H9 (cell line): ENCODE measurements at regions not wholly inside any gene's neighbourhood (a gene's known extent, or its start where the extent isn't known, plus 50 kb on each side); places are given as distances from the start of the nearest gene placed in this dataset.

Experiments used
- DNase-seq: peaks from one replicate; pipeline ENCODE4 v3.0.0-alpha.2; 2017
- H2AFZ ChIP-seq: one replicate; pipeline ENCODE4 v1.6.1; 2013; ENCODE audit warnings: mild to moderate bottlenecking, low read length, control low read depth, moderate library complexity
- H2AK5ac ChIP-seq: 2 replicates; pipeline ENCODE4 v1.6.1; 2013; ENCODE audit warnings: low read length, control low read depth, mixed read lengths; ENCODE audit not compliant: insufficient read length
- H2BK120ac ChIP-seq: one replicate; pipeline ENCODE4 v1.6.1; 2013; ENCODE audit warnings: low read depth, mild to moderate bottlenecking, low read length, control low read depth, inconsistent platforms; ENCODE audit not compliant: poor library complexity, severe bottlenecking
- H2BK12ac ChIP-seq: 2 replicates; pipeline ENCODE4 v1.6.1; 2013; ENCODE audit warnings: low read length, control low read depth, mixed read lengths, low read depth; ENCODE audit not compliant: insufficient read length
- H2BK15ac ChIP-seq: 2 replicates; pipeline ENCODE4 v1.6.1; 2013; ENCODE audit warnings: low read depth, low read length, control low read depth
- H2BK20ac ChIP-seq: one replicate; pipeline ENCODE4 v1.6.1; 2013; ENCODE audit warnings: low read depth, mild to moderate bottlenecking, low read length, control low read depth, inconsistent platforms; ENCODE audit not compliant: poor library complexity, severe bottlenecking
- H2BK5ac ChIP-seq: 2 replicates; pipeline ENCODE4 v1.6.1; 2013; ENCODE audit warnings: low read length, control low read depth, mixed read lengths; ENCODE audit not compliant: insufficient read length
- H3K14ac ChIP-seq: 2 replicates; pipeline ENCODE4 v1.6.1; 2013; ENCODE audit warnings: low read length, control low read depth; ENCODE audit not compliant: insufficient read depth
- H3K18ac ChIP-seq: 2 replicates; pipeline ENCODE4 v1.6.1; 2013; ENCODE audit warnings: low read depth, mild to moderate bottlenecking, mixed read lengths, low read length, control low read depth; ENCODE audit not compliant: insufficient read length
- H3K23ac ChIP-seq: 2 replicates; pipeline ENCODE4 v1.6.1; 2013; ENCODE audit warnings: low read length, control low read depth, mixed read lengths, low read depth; ENCODE audit not compliant: insufficient read length
- H3K23me2 ChIP-seq: 2 replicates; pipeline ENCODE4 v1.6.1; 2013; ENCODE audit warnings: low read depth, mild to moderate bottlenecking, mixed read lengths, low read length, control low read depth; ENCODE audit not compliant: insufficient read length, poor library complexity, severe bottlenecking
- H3K27ac ChIP-seq: 2 replicates; pipeline ENCODE4 v1.5.1; 2013; ENCODE audit warnings: low read length, control low read depth, mixed read lengths, low read depth; ENCODE audit not compliant: insufficient read length
- H3K27me3 ChIP-seq: 2 replicates; pipeline ENCODE4 v1.6.1; 2013; ENCODE audit warnings: low read length, control low read depth, inconsistent platforms; ENCODE audit not compliant: insufficient read depth
- H3K4ac ChIP-seq: 2 replicates; pipeline ENCODE4 v1.6.1; 2013; ENCODE audit warnings: low read depth, mild to moderate bottlenecking, control low read depth, inconsistent platforms, low read length, moderate library complexity
- H3K4me1 ChIP-seq: 2 replicates; pipeline ENCODE4 v1.6.1; 2013; ENCODE audit warnings: low read length, control low read depth, inconsistent platforms; ENCODE audit not compliant: insufficient read depth
- H3K4me2 ChIP-seq: 2 replicates; pipeline ENCODE4 v1.6.1; 2013; ENCODE audit warnings: low read length, control low read depth, mixed read lengths; ENCODE audit not compliant: insufficient read length, insufficient read depth
- H3K56ac ChIP-seq: 2 replicates; pipeline ENCODE4 v1.6.1; 2013; ENCODE audit warnings: low read depth, mild to moderate bottlenecking, mixed read lengths, low read length, control low read depth; ENCODE audit not compliant: insufficient read length
- H3K79me1 ChIP-seq: 2 replicates; pipeline ENCODE4 v1.6.1; 2013; ENCODE audit warnings: low read depth, mild to moderate bottlenecking, moderate library complexity, low read length, control low read depth, inconsistent platforms; ENCODE audit not compliant: insufficient read depth, poor library complexity, severe bottlenecking
- H3K79me2 ChIP-seq: 2 replicates; pipeline ENCODE4 v1.6.1; 2013; ENCODE audit warnings: low read length, control low read depth, inconsistent platforms; ENCODE audit not compliant: insufficient read depth
- H3K9ac ChIP-seq: 2 replicates; pipeline ENCODE4 v1.6.1; 2013; ENCODE audit warnings: low read length, control low read depth, mixed read lengths; ENCODE audit not compliant: insufficient read length; ENCODE audit errors: extremely low read depth
- H3K9me3 ChIP-seq: one replicate; pipeline ENCODE4 v1.6.1; 2013; ENCODE audit warnings: low read depth, low read length, inconsistent platforms; ENCODE audit not compliant: control insufficient read depth
- H3T11ph ChIP-seq: one replicate; pipeline ENCODE4 v1.6.1; 2013; ENCODE audit warnings: mild to moderate bottlenecking, low read length, control low read depth, inconsistent platforms
- H4K20me1 ChIP-seq: one replicate; pipeline ENCODE4 v1.6.1; 2013; ENCODE audit not compliant: control insufficient read depth, insufficient read length, insufficient read depth
- H4K5ac ChIP-seq: 2 replicates; pipeline ENCODE4 v1.6.1; 2013; ENCODE audit warnings: low read depth, mild to moderate bottlenecking, mixed read lengths, low read length, control low read depth; ENCODE audit not compliant: insufficient read length
- H4K8ac ChIP-seq: replicated peaks from 2 replicates; pipeline ENCODE4 v1.6.1; 2013; ENCODE audit warnings: low read length, control low read depth, mixed read lengths, low read depth; ENCODE audit not compliant: insufficient read length
- H4K91ac ChIP-seq: 2 replicates; pipeline ENCODE4 v1.6.1; 2013; ENCODE audit warnings: low read depth, mild to moderate bottlenecking, moderate library complexity, mixed read lengths, low read length, control low read depth; ENCODE audit not compliant: insufficient read length
- H3K27ac Mint-ChIP-seq, 3 experiments: 2 replicates in 2 of 3; 3 replicates in 1 of 3; pipeline ENCODE4 v1.8.0; 2020 to 2021; ENCODE audit warnings: mixed read lengths in 3 of 3, mild to moderate bottlenecking in 1 of 3, moderate library complexity in 1 of 3
- H3K27me3 Mint-ChIP-seq: 2 replicates; pipeline ENCODE4 v1.8.0; 2021; ENCODE audit warnings: low read depth, mild to moderate bottlenecking, moderate library complexity, mixed read lengths
- H3K36me3 Mint-ChIP-seq, 3 experiments: 2 replicates in 2 of 3; 3 replicates in 1 of 3; pipeline ENCODE4 v1.8.0; 2020 to 2021; ENCODE audit warnings: low read depth in 3 of 3, mixed read lengths in 3 of 3; ENCODE audit not compliant: insufficient read depth in 1 of 3
- H3K4me1 Mint-ChIP-seq, 2 experiments: 2 replicates each; pipeline ENCODE4 v1.8.0; 2020; ENCODE audit warnings: mixed read lengths in 2 of 2
- H3K4me3 Mint-ChIP-seq, 2 experiments: 2 replicates in 1 of 2; 3 replicates in 1 of 2; pipeline ENCODE4 v1.8.0; 2020 to 2021; ENCODE audit warnings: mild to moderate bottlenecking in 2 of 2, mixed read lengths in 2 of 2, moderate library complexity in 1 of 2
- H3K9me3 Mint-ChIP-seq, 2 experiments: 2 replicates in 1 of 2; 3 replicates in 1 of 2; pipeline ENCODE4 v1.8.0; 2020; ENCODE audit warnings: mild to moderate bottlenecking in 2 of 2, mixed read lengths in 2 of 2, moderate library complexity in 1 of 2
- WGBS: extraction: QIAGEN DNeasy Blood & Tissue Kit; methylation state at CpG from one replicate; pipeline ENCODE4 v1.1.7; 2013; ENCODE audit warnings: missing lambda C conversion rate, low lambda C conversion rate, mixed read lengths; ENCODE audit not compliant: insufficient read length; ENCODE audit errors: extremely low coverage; 5-methylcytosine and 5-hydroxymethylcytosine counted together
- TF ChIP-seq, protein P1 (sequence below): fragments of 200-600 bp; sonication (generic); conservative IDR thresholded peaks from 3 replicates; pipeline ENCODE4 v1.8.0; 2021; ENCODE audit warnings: antibody characterized with exemption, mild to moderate bottlenecking

- Histone ChIP-seq H2BK15ac (no peak overlapping the region), H3K4me2 (no peak overlapping the region), H3K23ac (no peak overlapping the region), H4K8ac (no peak overlapping the region), H3K79me2 (no peaks in the 10 kb centered on the region), H2AFZ (no peak overlapping the region), H2BK5ac (no peak overlapping the region), H4K91ac (no peak overlapping the region), H2BK120ac (no peak overlapping the region), H3K9me3 (no peaks in the 10 kb centered on the region), H3K27ac (no peak overlapping the region), H4K20me1 (no peaks in the 10 kb centered on the region), H2BK20ac (no peak overlapping the region), H3K23me2 (no peaks in the 10 kb centered on the region), H3K27me3 (no peaks in the 10 kb centered on the region), H2BK12ac (no peak overlapping the region), H3K4ac (no peak overlapping the region), H3T11ph (no peak overlapping the region), H2AK5ac (no peak overlapping the region), H3K9ac (no peak overlapping the region), H4K5ac (no peak overlapping the region), H3K18ac (no peak overlapping the region), H3K4me1 (no peaks in the 10 kb centered on the region; the same call in 1 of the 2 replicates), H3K79me1 (no peaks in the 10 kb centered on the region), H3K56ac (no peak overlapping the region), H3K14ac (no peak overlapping the region)
- TF ChIP-seq, protein P1, sequence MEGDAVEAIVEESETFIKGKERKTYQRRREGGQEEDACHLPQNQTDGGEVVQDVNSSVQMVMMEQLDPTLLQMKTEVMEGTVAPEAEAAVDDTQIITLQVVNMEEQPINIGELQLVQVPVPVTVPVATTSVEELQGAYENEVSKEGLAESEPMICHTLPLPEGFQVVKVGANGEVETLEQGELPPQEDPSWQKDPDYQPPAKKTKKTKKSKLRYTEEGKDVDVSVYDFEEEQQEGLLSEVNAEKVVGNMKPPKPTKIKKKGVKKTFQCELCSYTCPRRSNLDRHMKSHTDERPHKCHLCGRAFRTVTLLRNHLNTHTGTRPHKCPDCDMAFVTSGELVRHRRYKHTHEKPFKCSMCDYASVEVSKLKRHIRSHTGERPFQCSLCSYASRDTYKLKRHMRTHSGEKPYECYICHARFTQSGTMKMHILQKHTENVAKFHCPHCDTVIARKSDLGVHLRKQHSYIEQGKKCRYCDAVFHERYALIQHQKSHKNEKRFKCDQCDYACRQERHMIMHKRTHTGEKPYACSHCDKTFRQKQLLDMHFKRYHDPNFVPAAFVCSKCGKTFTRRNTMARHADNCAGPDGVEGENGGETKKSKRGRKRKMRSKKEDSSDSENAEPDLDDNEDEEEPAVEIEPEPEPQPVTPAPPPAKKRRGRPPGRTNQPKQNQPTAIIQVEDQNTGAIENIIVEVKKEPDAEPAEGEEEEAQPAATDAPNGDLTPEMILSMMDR: no peak
- whole genome bisulfite sequencing: no CpG with 5 or more reads among the region's 3 CpGs
- Mint-ChIP-seq H3K4me3 (no peak overlapping the region), H3K27ac (peak overlapping the region; percentile 0 to 45 (median 45); a peak in 4 of 7 replicates), H3K36me3 (no peaks in the 10 kb centered on the region), H3K9me3 (no peaks in the 10 kb centered on the region), H3K4me1 (peaks cover 23 to 46% of the 10 kb centered on the region in 2 experiments), H3K27me3 (no peaks in the 10 kb centered on the region)
- no peak for DNase-seq
Observed at GRCh38 chr13:73991884-73992283, 142.3 kb downstream of the KLF12 start.
